PC-3 (cell line): ENCODE measurements at regions not wholly inside any gene's neighbourhood (a gene's known extent, or its start where the extent isn't known, plus 50 kb on each side); places are given as distances from the start of the nearest gene placed in this dataset.

Experiments used
- EZH2phosphoT487 ChIP-seq: fragments of 300-600 bp; sonication (generic); IDR thresholded peaks from 2 replicates; pipeline ENCODE4 v1.6.1; 2018; ENCODE audit warnings: mild to moderate bottlenecking, antibody characterized with exemption, low read length, borderline replicate concordance
- TF ChIP-seq, protein P1 (sequence below): fragments of 300-600 bp; sonication (generic); conservative IDR thresholded peaks from 2 replicates; pipeline ENCODE4 v1.5.1; 2017; ENCODE audit warnings: antibody characterized with exemption, low read depth, mild to moderate bottlenecking, low read length

DNA sequence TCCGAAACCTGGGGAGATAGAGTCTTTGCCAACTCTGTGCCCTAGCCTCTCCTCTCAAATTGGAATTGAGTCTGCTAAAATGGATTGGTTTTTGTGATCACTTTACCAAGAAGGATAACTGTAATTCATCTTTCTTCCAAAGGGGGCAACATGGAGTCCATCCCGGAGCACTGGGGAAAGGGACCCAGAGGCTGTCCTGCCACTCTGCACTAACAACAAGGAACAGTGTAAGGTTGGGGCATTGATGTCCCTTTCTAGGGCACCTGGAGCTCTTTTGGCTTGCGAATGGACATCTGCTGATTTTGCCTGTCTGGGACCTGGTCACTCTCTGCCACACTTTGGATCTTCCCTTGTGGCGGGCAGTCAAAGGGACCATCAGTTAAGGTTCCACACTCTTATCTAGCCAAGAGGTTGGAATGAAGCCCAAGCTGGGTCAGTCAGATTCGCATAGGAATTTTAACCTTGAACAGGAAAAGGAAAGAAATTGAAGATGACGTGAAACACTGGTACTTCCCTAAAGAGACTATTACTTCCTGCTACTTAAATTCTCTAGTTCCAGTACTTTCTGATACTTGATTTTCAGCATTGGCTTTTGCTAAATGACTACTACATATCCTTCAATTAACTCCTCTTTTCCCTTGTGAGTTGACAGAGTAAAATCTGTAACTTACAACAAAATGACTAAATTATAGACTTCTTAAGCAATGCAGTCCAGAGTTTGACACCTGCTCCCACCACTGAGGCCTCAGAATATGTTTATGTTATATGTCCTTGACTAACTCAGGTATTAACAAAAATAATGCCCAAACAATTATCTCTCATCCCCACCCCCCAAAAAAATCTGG is 64.7 kb upstream of the KLF7 start:
- TF ChIP-seq, protein P1, sequence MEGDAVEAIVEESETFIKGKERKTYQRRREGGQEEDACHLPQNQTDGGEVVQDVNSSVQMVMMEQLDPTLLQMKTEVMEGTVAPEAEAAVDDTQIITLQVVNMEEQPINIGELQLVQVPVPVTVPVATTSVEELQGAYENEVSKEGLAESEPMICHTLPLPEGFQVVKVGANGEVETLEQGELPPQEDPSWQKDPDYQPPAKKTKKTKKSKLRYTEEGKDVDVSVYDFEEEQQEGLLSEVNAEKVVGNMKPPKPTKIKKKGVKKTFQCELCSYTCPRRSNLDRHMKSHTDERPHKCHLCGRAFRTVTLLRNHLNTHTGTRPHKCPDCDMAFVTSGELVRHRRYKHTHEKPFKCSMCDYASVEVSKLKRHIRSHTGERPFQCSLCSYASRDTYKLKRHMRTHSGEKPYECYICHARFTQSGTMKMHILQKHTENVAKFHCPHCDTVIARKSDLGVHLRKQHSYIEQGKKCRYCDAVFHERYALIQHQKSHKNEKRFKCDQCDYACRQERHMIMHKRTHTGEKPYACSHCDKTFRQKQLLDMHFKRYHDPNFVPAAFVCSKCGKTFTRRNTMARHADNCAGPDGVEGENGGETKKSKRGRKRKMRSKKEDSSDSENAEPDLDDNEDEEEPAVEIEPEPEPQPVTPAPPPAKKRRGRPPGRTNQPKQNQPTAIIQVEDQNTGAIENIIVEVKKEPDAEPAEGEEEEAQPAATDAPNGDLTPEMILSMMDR = peak; percentile 67
- no peak for TF ChIP-seq EZH2phosphoT487
